Thyroid gland (tissue), 4 donors: ENCODE measurements at regions not wholly inside any gene's neighbourhood (a gene's known extent, or its start where the extent isn't known, plus 50 kb on each side); places are given as distances from the start of the nearest gene placed in this dataset.
"Not testable (repeated sequence)": the region's sequence is repeated elsewhere in the genome, so short reads cannot be mapped to it uniquely, and the experiment has no call there.

Source experiments
- DNase-seq, 2 donors: peaks; one replicate each; pipeline ENCODE4 v3.0.0-alpha.2; 2019
- H3K27ac ChIP-seq, 3 donors: fragments of 200-600 bp; sonication (generic); 1 replicate in 2 of 3; 2 replicates in 1 of 3; pipeline ENCODE4 v1.5.1; 2016 to 2019; ENCODE audit warnings: mild to moderate bottlenecking in 1 of 3, moderate library complexity in 1 of 3
- H3K27me3 ChIP-seq: fragments of 200-600 bp; sonication (generic); one replicate; pipeline ENCODE4 v1.5.1; 2019
- H3K36me3 ChIP-seq, 2 donors: fragments of 200-600 bp; sonication (generic); one replicate each; pipeline ENCODE4 v1.5.1; 2016 to 2019
- H3K4me1 ChIP-seq, 2 donors: fragments of 200-600 bp; sonication (generic); one replicate each; pipeline ENCODE4 v1.5.1; 2017 to 2019
- H3K4me3 ChIP-seq, 3 donors: fragments of 200-600 bp; sonication (generic); replicated peaks in 1 of 3; 1 replicate in 2 of 3; 2 replicates in 1 of 3; pipeline ENCODE4 v1.5.1; 2016; ENCODE audit warnings: mild to moderate bottlenecking in 1 of 3
- H3K9me3 ChIP-seq: fragments of 200-600 bp; sonication (generic); one replicate; pipeline ENCODE4 v1.5.1; 2017
- CTCF ChIP-seq, 6 experiments: fragments of 200-600 bp in 3 of 6; fragments of 450-650 bp in 3 of 6; sonication (generic) in 3 of 6; IDR thresholded peaks; one replicate each; pipeline ENCODE4 v1.5.1; 2016 to 2019; ENCODE audit warnings: antibody characterized with exemption in 6 of 6, mild to moderate bottlenecking in 2 of 6, inconsistent platforms in 1 of 6, moderate library complexity in 1 of 6
- POLR2A ChIP-seq, 2 donors: fragments of 450-650 bp; IDR thresholded peaks; one replicate each; pipeline ENCODE4 v1.6.1; 2017; ENCODE audit warnings: antibody characterized with exemption in 2 of 2, mild to moderate bottlenecking in 2 of 2, moderate library complexity in 1 of 2
- WGBS, 2 donors: methylation state at CpG; one replicate each; pipeline ENCODE4 v1.1.5; 2017; 5-methylcytosine and 5-hydroxymethylcytosine counted together
- intact Hi-C: fragments of 100-400 bp; cut with DNase I; formaldehyde crosslinking; loops from one replicate; pipeline ENCODE4 v1.15.1; 2023

GRCh38 chr5:87722286-87722685 lies 309.6 kb upstream of the CCNH start:
- H3K27me3 ChIP-seq, result no peaks in the 10 kb centered on the region
- intact Hi-C loops, result no loop called here
- no peaks in the 10 kb centered on the region for H3K36me3 ChIP-seq
- H3K4me3 ChIP-seq, result no peak overlapping the region
- no peak overlapping the region for H3K27ac ChIP-seq
- H3K9me3 ChIP-seq, result no peaks in the 10 kb centered on the region
- DNase-seq, result no peak
- H3K4me1 ChIP-seq, result no peaks in the 10 kb centered on the region
- WGBS, 2 donors, result 85 to 87% methylated on average over 3 of the region's 3 CpGs
- no peak for TF ChIP-seq POLR2A (IDR thresholded peaks at IDR 0.05)
- TF ChIP-seq CTCF (IDR thresholded peaks at IDR 0.05), result no peak

- H3K27me3 ChIP-seq, H3K36me3 ChIP-seq, H3K4me1 ChIP-seq, H3K9me3 ChIP-seq, intact Hi-C loops, DNase-seq, H3K4me3 ChIP-seq, H3K27ac ChIP-seq: not testable (repeated sequence)
- WGBS, 2 donors, result 88 to 90% methylated on average over 15 of the region's 15 CpGs
These were observed 305.6 kb upstream of the CCNH start for GRCh38 chr5:87718224-87718925.

GRCh38 chr5:87717761-87718160 lies 305.0 kb upstream of the CCNH start:
- no peak overlapping the region for H3K4me3 ChIP-seq
- no peaks in the 10 kb centered on the region for H3K27me3 ChIP-seq
- no peak for TF ChIP-seq POLR2A (IDR thresholded peaks at IDR 0.05)
- no peak for TF ChIP-seq CTCF (IDR thresholded peaks at IDR 0.05)
- no peaks in the 10 kb centered on the region for H3K36me3 ChIP-seq
- WGBS, 2 donors, result 91 to 92% methylated on average over 2 of the region's 2 CpGs
- H3K9me3 ChIP-seq, result no peaks in the 10 kb centered on the region
- H3K4me1 ChIP-seq, result no peaks in the 10 kb centered on the region
- H3K27ac ChIP-seq, result no peak overlapping the region
- DNase-seq, result no peak
- intact Hi-C loops, result no loop called here

GRCh38 chr5:87705876-87706275 lies 293.1 kb upstream of the CCNH start:
- Histone ChIP-seq H3K27ac (no peak overlapping the region), H3K36me3 (no peaks in the 10 kb centered on the region), H3K27me3 (no peaks in the 10 kb centered on the region), H3K4me1 (no peaks in the 10 kb centered on the region), H3K4me3 (no peak overlapping the region), H3K9me3 (no peaks in the 10 kb centered on the region)
- WGBS, 2 donors, result 76 to 88% methylated on average over 1 of the region's 1 CpG
- no peak for TF ChIP-seq POLR2A (IDR thresholded peaks at IDR 0.05)
- DNase-seq, result no peak
- intact Hi-C loops, result no loop called here

GRCh38 chr5:87686975-87687374 lies 274.2 kb upstream of the CCNH start:
- no peaks in the 10 kb centered on the region for H3K4me1 ChIP-seq
- intact Hi-C loops, result no loop called here
- no peaks in the 10 kb centered on the region for H3K27me3 ChIP-seq
- no peaks in the 10 kb centered on the region for H3K36me3 ChIP-seq
- H3K4me3 ChIP-seq, result no peak overlapping the region
- no peak for DNase-seq
- no peaks in the 10 kb centered on the region for H3K9me3 ChIP-seq
- no peak overlapping the region for H3K27ac ChIP-seq
- TF ChIP-seq CTCF (IDR thresholded peaks at IDR 0.05), result no peak
- no peak for TF ChIP-seq POLR2A (IDR thresholded peaks at IDR 0.05)
- 80 to 92% methylated on average over 1 of the region's 1 CpG for WGBS, 2 donors

- Histone ChIP-seq H3K27me3 (no peaks in the 10 kb centered on the region), H3K4me1 (no peaks in the 10 kb centered on the region), H3K4me3 (no peak overlapping the region), H3K36me3 (no peaks in the 10 kb centered on the region), H3K9me3 (no peaks in the 10 kb centered on the region), H3K27ac (no peak overlapping the region)
- DNase-seq, result no peak
- TF ChIP-seq CTCF (IDR thresholded peaks at IDR 0.05) (no peak), POLR2A (IDR thresholded peaks at IDR 0.05) (no peak)
- intact Hi-C loops, result no loop called here
These were observed 273.3 kb upstream of the CCNH start for GRCh38 chr5:87686018-87686417.
